Right cardiac atrium (tissue), 5 donors: ENCODE measurements at regions not wholly inside any gene's neighbourhood (a gene's known extent, or its start where the extent isn't known, plus 50 kb on each side); places are given as distances from the start of the nearest gene placed in this dataset.
"Not testable (repeated sequence)": the region's sequence is repeated elsewhere in the genome, so short reads cannot be mapped to it uniquely, and the experiment has no call there.

Experiments
- ATAC-seq, 2 donors: fragments of 200-7000 bp; cut with Tn5 transposase; one replicate each; pipeline versions ENCODE4 v1.8.0 to v1.9.1; 2020; ENCODE audit warnings: moderate library complexity in 2 of 2, mild to moderate bottlenecking in 1 of 2
- DNase-seq, 3 donors: peaks; one replicate each; pipeline ENCODE4 v3.0.0-alpha.2; 2020
- H3K27ac ChIP-seq: one replicate; pipeline ENCODE4 v1.5.1; 2013; ENCODE audit warnings: mild to moderate bottlenecking, low read length, control low read depth, moderate library complexity
- H3K27me3 ChIP-seq: one replicate; pipeline ENCODE4 v1.6.1; 2013; ENCODE audit not compliant: control insufficient read depth, insufficient read depth
- H3K4me1 ChIP-seq: one replicate; pipeline ENCODE4 v1.6.1; 2013; ENCODE audit warnings: low read length; ENCODE audit not compliant: control insufficient read depth, insufficient read depth
- H3K4me3 ChIP-seq: one replicate; pipeline ENCODE4 v1.5.1; 2013; ENCODE audit warnings: low read length, control low read depth
- H3K9me3 ChIP-seq: one replicate; pipeline ENCODE4 v1.6.1; 2013; ENCODE audit warnings: low read length; ENCODE audit not compliant: control insufficient read depth
- WGBS: extraction: QIAGEN DNeasy Blood & Tissue Kit; methylation state at CpG from one replicate; pipeline ENCODE4 v1.1.7; 2013; 5-methylcytosine and 5-hydroxymethylcytosine counted together
- intact Hi-C, 4 donors: fragments of 100-400 bp; cut with DNase I; formaldehyde crosslinking; loops; one replicate each; pipeline versions ENCODE4 v1.11.0 to v1.14.0; 2022 to 2023
- donor health status: healthy with polysubstance abuse.
- donor health status: DM: no; HTN: yes; CAD: no.
- donor health status: DM: no; HTN: no; CAD: no.
- donor health status: DM: no; HTN: yes; CAD: no; lungs with severe emphysema.
- donor health status: DM: yes; HTN: yes; CAD: no.

DNA sequence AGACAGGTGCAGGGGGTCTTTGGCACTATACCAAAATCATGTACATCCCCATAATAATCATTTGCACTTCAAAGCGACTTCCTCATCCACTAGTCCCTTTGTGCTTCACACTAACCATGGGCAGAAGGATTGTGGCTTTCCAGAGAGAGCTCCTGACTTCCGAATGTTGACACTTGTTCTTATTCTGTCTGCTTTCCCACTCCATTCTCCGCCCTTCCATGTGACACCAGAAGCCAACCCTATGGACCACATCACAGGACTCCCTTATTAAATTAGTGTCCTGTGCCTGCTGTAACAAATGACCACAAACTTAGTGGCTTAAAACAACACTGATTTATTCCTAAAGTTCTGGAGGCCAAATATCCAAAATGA is 91.6 kb downstream of the CMC2 start:
- ATAC-seq (no peak), DNase-seq (no peak)
- Histone ChIP-seq H3K27ac (no peak overlapping the region), H3K9me3 (no peaks in the 10 kb centered on the region), H3K4me1 (no peaks in the 10 kb centered on the region), H3K4me3 (no peak overlapping the region), H3K27me3 (no peaks in the 10 kb centered on the region)
- 91% methylated on average over 3 of the region's 3 CpGs for WGBS
- intact Hi-C loops, result no loop called here

DNA sequence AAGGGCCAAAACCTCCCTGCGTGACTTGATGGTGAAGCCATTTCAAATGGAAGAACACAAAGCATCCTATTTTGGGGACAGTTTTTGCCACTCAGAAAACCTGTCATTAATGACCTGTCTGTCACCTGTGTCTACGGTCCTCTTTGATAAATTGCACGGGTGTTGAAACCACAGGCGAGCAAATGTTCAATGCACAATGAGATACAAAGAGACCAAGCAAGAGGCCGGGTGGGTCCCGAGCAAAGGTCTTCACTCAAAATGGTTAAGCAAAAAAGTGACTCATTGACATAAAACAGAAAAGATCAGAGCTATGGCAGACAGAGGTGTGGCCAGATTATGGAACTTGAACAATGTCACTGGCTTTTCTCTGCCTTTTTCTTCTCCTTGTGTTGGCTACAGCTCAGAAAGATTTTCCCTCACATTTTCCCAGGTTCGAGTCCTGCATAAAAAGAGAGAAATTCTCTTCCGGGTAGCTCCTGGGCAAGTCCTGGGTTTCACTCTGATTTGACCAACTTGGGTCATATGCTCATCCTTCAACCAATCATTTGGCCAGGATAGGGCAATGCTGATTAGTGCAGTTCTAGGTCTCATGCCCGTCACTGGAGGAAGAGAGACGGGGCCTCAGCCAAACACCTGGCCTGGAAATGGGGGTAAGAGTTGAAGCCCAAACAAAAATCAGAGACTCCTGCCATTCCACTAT is 92.2 kb downstream of the CMC2 start:
- DNase-seq (no peak), ATAC-seq (no peak)
- H3K4me3 ChIP-seq, result no peak overlapping the region
- no peaks in the 10 kb centered on the region for H3K4me1 ChIP-seq
- no peaks in the 10 kb centered on the region for H3K9me3 ChIP-seq
- intact Hi-C loops, result no loop called here
- WGBS, result 91% methylated on average over 10 of the region's 10 CpGs
- no peaks in the 10 kb centered on the region for H3K27me3 ChIP-seq
- no peak overlapping the region for H3K27ac ChIP-seq

- H3K9me3 ChIP-seq, result no peaks in the 10 kb centered on the region
- ATAC-seq (no peak), DNase-seq (no peak)
- intact Hi-C loops, result no loop called here
- H3K4me1 ChIP-seq, result no peaks in the 10 kb centered on the region
- H3K4me3 ChIP-seq, result no peak overlapping the region
- H3K27me3 ChIP-seq, result no peaks in the 10 kb centered on the region
- H3K27ac ChIP-seq, result no peak overlapping the region
- 93% methylated on average over 4 of the region's 4 CpGs for WGBS
These were observed 93.3 kb downstream of the CMC2 start for GRCh38 chr16:80913397-80913796.

GRCh38 chr16:80912651-80913050 is 94.0 kb downstream of the CMC2 start:
- DNase-seq (no peak), ATAC-seq (no peak)
- H3K9me3 ChIP-seq, result no peaks in the 10 kb centered on the region
- no peaks in the 10 kb centered on the region for H3K27me3 ChIP-seq
- no peak overlapping the region for H3K4me3 ChIP-seq
- H3K4me1 ChIP-seq, result no peaks in the 10 kb centered on the region
- no peak overlapping the region for H3K27ac ChIP-seq
- 77% methylated on average over 4 of the region's 4 CpGs for WGBS
- intact Hi-C loops, result no loop called here

DNA sequence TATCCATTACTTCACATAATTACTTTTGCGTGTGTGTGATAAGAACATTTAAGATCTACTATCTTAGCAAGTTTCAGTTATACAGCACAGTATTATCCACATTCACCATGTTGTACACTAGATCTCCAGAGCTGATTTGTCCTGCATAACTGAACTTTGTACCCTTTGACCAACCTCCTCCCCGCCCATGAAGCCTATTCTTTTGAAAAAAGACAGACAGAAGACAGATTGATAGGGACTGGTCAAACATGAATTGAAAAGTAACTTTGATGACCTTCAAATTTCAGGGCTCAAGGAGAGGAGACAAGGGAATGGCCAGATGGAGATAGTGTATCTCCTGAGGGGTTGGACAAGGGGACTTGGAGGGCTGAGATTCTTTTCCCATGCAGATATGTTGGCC is 96.3 kb downstream of the CMC2 start:
- Histone ChIP-seq H3K27me3 (no peaks in the 10 kb centered on the region), H3K9me3 (no peaks in the 10 kb centered on the region), H3K4me3 (no peak overlapping the region), H3K27ac (no peak overlapping the region), H3K4me1 (no peaks in the 10 kb centered on the region)
- no peak for DNase-seq
- no peak for ATAC-seq
- intact Hi-C loops, result no loop called here
- WGBS, result 90% methylated on average over 2 of the region's 2 CpGs

DNA sequence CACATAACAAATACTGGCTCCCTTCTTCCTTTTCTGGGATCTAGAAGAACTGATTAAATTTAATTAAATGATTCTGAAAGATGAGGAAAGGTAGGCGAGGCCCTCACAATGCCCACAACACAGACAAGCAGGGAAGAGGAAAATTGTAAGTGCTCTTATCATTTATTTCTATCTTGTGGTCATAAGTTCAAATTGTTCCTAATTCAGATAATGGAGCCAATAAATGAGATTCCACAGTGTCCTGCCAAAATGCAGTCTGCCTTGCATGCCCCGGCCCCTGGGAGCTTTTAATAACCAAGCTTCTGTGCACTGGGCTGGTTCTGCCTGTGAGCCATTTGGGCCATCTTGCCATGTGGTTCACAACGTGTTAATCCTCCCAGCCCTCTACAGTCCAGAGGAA is 97.0 kb downstream of the CMC2 start:
- ATAC-seq (no peak), DNase-seq (no peak)
- H3K9me3 ChIP-seq, result no peaks in the 10 kb centered on the region
- intact Hi-C loops, result no loop called here
- no peak overlapping the region for H3K27ac ChIP-seq
- no peaks in the 10 kb centered on the region for H3K27me3 ChIP-seq
- 45% methylated on average over 3 of the region's 3 CpGs for WGBS
- H3K4me1 ChIP-seq, result no peaks in the 10 kb centered on the region
- H3K4me3 ChIP-seq, result no peak overlapping the region

GRCh38 chr16:80906169-80906568 is 100.5 kb downstream of the CMC2 start:
- intact Hi-C loops, H3K4me1 ChIP-seq, DNase-seq, H3K4me3 ChIP-seq, ATAC-seq, H3K9me3 ChIP-seq, H3K27me3 ChIP-seq, H3K27ac ChIP-seq: not testable (repeated sequence)
- WGBS, result 97% methylated on average over 2 of the region's 2 CpGs

DNA sequence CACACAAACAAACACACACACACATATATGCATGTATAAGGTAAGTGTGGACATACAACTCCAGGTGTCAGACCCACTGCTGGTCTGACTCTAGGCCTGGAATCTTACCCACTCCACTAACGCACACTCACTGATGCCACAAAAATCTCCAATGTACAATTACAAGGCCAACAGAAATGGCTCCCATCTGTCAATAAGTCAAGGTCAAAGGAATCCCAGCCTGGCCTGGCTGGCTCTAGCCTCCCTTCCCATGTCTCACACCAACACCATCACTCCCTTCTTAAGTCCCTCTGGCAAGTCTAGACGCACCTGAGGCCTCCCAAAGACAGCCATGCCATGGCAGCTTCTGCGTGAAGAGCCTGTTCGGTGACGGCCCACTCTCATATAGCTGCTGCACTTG is 99.2 kb upstream of the CDYL2 start:
- no peak overlapping the region for H3K4me3 ChIP-seq
- H3K4me1 ChIP-seq, result peaks cover 2% of the 10 kb centered on the region
- no peak for ATAC-seq
- WGBS, result 89% methylated on average over 5 of the region's 5 CpGs
- intact Hi-C loops, result no loop called here
- no peaks in the 10 kb centered on the region for H3K27me3 ChIP-seq
- H3K9me3 ChIP-seq, result no peaks in the 10 kb centered on the region
- no peak overlapping the region for H3K27ac ChIP-seq
- no peak for DNase-seq

DNA sequence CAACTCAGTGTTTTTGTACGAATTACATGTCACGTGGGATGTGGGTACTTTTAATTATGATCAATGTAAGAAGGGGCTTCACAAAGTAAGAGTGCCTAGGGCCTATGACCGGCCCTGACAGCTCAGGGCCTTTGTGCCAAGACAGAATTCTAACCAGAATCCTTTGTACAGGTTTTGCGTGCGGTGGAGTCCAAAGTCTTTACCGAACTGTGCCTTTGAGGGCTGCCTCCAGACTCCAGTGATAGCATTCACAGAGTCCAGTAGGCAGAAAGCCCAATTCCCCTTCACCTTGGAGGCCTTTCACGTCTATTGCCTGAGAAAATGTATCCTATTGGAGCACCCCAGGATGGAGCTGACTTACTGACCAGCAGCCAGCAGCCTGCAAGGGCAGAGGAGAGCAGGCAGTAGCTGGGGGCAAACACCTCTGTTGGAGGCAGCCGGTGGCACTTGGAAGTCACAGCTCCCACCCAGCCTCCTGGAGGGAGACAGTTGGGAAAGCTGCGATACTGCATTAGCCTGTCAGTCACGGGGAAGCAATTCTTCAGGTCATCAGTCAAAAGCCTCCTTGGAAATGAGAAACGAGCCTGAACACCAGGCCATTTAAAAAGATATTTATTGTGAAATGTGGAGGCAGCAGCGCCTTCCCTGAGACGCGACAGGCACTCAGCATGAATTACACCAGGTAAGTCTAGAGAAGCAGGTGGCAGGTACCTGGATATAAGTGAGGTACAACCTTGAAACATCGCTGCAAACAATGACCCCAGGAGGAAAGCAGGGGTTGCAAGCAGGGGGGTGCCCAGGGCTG is 98.1 kb upstream of the CDYL2 start:
- DNase-seq, result no peak
- Histone ChIP-seq H3K27me3 (no peaks in the 10 kb centered on the region), H3K9me3 (no peaks in the 10 kb centered on the region), H3K4me3 (no peak overlapping the region), H3K27ac (no peak overlapping the region), H3K4me1 (peaks cover 2% of the 10 kb centered on the region)
- ATAC-seq, result no peak
- intact Hi-C loops, result no loop called here
- 85% methylated on average over 15 of the region's 15 CpGs for WGBS

- ATAC-seq, result no peak
- peaks cover 2% of the 10 kb centered on the region for H3K4me1 ChIP-seq
- intact Hi-C loops, result no loop called here
- DNase-seq, result no peak
- H3K27me3 ChIP-seq, result no peaks in the 10 kb centered on the region
- no peak overlapping the region for H3K4me3 ChIP-seq
- H3K27ac ChIP-seq, result peak overlapping the region; percentile 46
- no peaks in the 10 kb centered on the region for H3K9me3 ChIP-seq
- WGBS, result 36% methylated on average over 8 of the region's 8 CpGs
These were observed 96.2 kb upstream of the CDYL2 start for GRCh38 chr16:80900593-80900954.

DNA sequence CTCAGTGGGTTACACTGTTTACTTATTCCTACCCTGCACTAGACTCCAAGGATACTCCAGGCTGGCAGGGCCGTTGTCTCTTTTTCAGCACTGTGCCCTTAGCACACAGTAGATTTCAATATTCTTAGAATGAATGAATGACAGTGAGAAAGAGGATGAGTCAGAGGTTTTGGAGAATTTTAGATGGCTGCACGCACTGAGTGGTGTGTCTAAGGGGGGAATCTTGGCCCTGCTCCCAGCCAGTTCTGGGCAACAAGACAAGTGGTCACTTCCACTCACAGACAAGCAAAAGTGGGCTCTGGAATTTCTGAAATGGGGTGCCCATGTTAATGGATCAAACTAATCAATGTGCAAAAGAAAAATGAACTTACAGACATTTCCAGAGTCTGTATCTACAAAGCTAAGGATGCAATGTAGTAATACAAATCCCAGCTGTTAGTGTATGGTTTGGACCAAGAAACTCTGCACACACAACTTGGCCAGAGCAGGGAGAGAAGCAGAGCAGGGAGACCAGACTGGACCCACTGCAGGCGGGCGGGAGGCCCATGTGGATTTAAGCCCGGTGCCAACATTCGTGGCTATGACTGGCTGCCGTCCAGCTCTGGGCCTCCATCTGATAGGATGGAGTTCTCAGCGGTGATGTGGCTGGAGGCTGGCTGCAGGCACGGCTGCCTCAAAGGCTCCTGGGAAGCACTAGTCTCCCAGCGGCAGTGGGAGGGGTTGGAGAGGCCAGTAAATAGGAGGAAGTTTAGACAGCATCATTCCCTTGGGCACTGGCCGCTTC is 95.6 kb upstream of the CDYL2 start:
- WGBS, result 24% methylated on average over 11 of the region's 11 CpGs
- DNase-seq (peak; percentile 91 to 96 (median 96)), ATAC-seq (peak; percentile 98 to 99)
- H3K27ac ChIP-seq, result peak overlapping the region; percentile 16
- intact Hi-C loops, result no loop called here
- no peak overlapping the region for H3K4me3 ChIP-seq
- H3K27me3 ChIP-seq, result no peaks in the 10 kb centered on the region
- peaks cover 2% of the 10 kb centered on the region for H3K4me1 ChIP-seq
- no peaks in the 10 kb centered on the region for H3K9me3 ChIP-seq
